ENCODE measurements at regions not wholly inside any gene's neighbourhood (a gene's known extent, or its start where the extent isn't known, plus 50 kb on each side); places are given as distances from the start of the nearest gene placed in this dataset.

DNA sequence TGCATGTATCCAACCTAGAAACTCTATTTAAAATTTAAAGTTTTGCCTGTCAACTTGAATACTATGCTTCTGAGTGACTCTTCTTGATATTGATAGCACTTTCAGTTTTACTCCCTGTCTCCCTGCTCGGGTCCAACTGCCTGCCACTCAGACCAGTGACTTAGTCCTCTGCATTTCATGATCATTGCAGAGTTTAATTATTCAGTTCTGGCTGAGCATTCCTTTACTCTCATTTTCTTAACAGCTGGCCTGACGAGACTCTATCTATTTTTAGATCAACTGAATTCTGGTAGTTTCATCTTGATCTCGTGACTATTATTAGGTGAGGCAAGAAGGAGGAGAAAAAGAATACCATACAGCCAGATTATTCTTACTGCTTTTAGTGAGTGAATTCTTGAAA is 617.4 kb downstream of the SI start (continued):
- TF ChIP-seq, protein P1, sequence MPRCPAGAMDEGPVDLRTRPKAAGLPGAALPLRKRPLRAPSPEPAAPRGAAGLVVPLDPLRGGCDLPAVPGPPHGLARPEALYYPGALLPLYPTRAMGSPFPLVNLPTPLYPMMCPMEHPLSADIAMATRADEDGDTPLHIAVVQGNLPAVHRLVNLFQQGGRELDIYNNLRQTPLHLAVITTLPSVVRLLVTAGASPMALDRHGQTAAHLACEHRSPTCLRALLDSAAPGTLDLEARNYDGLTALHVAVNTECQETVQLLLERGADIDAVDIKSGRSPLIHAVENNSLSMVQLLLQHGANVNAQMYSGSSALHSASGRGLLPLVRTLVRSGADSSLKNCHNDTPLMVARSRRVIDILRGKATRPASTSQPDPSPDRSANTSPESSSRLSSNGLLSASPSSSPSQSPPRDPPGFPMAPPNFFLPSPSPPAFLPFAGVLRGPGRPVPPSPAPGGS (IDR thresholded peaks at IDR 0.05), result no peak
- TF ChIP-seq HOXB5 (CRISPR knock-in tag; IDR thresholded peaks at IDR 0.05), result no peak
- no peak for TF ChIP-seq SMC3 (IDR thresholded peaks at IDR 0.05)

DNA sequence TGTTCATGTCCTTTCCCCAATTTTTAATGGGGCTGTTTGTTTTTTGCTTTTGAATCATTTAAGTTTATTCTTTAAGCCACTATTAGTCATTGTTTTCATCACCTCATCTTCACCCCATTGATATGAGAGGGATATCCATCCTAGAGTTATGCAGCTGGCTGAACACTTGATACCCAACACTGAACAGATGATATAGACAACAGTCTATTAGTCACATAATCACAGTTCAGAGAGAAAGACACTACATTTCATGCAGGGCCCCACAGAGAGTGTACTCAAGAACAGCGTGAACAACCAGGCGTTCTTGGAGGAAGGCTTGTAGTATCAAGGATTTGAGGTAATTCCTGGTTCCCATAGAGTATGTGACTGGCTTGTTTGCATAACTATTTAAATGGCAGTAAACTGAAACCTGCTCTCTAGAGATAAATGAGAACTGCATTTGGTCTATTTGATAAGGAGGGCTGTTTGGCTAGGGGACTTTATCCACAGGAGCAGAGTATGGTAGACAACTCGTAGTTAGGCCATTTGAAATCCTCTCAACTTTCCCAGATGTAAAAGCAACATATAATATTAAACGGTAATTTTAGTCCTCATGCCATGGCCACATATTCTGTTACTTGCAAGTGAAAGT is 618.7 kb downstream of the SI start:
- CTCF ChIA-PET, result no interaction called here
- ATAC-seq (no peak), DNase-seq (ENCODE audit: low read depth in 1 of 2, low spot score in 1 of 2) (no peak), FAIRE-seq (no peak)
- Histone ChIP-seq H3K4me1 (no peaks in the 10 kb centered on the region), H3K9me3 (no peaks in the 10 kb centered on the region), H3K4me2 (no peak overlapping the region), H3K4me3 (no peak overlapping the region), H3K27ac (no peak overlapping the region)
- POLR2A ChIA-PET, result no interaction called here
- no peak for TF ChIP-seq RFX5 (IDR thresholded peaks at IDR 0.05)
- TF ChIP-seq KDM5A (IDR thresholded peaks at IDR 0.05), result no peak
- TF ChIP-seq, protein P2, sequence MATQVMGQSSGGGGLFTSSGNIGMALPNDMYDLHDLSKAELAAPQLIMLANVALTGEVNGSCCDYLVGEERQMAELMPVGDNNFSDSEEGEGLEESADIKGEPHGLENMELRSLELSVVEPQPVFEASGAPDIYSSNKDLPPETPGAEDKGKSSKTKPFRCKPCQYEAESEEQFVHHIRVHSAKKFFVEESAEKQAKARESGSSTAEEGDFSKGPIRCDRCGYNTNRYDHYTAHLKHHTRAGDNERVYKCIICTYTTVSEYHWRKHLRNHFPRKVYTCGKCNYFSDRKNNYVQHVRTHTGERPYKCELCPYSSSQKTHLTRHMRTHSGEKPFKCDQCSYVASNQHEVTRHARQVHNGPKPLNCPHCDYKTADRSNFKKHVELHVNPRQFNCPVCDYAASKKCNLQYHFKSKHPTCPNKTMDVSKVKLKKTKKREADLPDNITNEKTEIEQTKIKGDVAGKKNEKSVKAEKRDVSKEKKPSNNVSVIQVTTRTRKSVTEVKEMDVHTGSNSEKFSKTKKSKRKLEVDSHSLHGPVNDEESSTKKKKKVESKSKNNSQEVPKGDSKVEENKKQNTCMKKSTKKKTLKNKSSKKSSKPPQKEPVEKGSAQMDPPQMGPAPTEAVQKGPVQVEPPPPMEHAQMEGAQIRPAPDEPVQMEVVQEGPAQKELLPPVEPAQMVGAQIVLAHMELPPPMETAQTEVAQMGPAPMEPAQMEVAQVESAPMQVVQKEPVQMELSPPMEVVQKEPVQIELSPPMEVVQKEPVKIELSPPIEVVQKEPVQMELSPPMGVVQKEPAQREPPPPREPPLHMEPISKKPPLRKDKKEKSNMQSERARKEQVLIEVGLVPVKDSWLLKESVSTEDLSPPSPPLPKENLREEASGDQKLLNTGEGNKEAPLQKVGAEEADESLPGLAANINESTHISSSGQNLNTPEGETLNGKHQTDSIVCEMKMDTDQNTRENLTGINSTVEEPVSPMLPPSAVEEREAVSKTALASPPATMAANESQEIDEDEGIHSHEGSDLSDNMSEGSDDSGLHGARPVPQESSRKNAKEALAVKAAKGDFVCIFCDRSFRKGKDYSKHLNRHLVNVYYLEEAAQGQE (IDR thresholded peaks at IDR 0.05), result no peak
- no peak for TF ChIP-seq NR3C1 (IDR thresholded peaks at IDR 0.05)
- no peak for TF ChIP-seq JUNB (IDR thresholded peaks at IDR 0.05)
- no peak for TF ChIP-seq HOXB5 (CRISPR knock-in tag; IDR thresholded peaks at IDR 0.05)
- TF ChIP-seq, protein P3, sequence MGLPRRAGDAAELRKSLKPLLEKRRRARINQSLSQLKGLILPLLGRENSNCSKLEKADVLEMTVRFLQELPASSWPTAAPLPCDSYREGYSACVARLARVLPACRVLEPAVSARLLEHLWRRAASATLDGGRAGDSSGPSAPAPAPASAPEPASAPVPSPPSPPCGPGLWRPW (IDR thresholded peaks at IDR 0.05), result no peak
- no peak for TF ChIP-seq MAZ (IDR thresholded peaks at IDR 0.05; ENCODE audit: borderline replicate concordance, low read depth, low read length)
- TF ChIP-seq CBX8 (IDR thresholded peaks at IDR 0.05), result no peak
- no peak for TF ChIP-seq CBX2 (IDR thresholded peaks at IDR 0.05; ENCODE audit: borderline replicate concordance, low read depth)
- TF ChIP-seq, protein P4, sequence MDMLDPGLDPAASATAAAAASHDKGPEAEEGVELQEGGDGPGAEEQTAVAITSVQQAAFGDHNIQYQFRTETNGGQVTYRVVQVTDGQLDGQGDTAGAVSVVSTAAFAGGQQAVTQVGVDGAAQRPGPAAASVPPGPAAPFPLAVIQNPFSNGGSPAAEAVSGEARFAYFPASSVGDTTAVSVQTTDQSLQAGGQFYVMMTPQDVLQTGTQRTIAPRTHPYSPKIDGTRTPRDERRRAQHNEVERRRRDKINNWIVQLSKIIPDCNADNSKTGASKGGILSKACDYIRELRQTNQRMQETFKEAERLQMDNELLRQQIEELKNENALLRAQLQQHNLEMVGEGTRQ (IDR thresholded peaks at IDR 0.05), result no peak
- no peak for TF ChIP-seq GATA3 (IDR thresholded peaks at IDR 0.05; ENCODE audit: borderline replicate concordance)
- no peak for TF ChIP-seq HOXA7 (CRISPR knock-in tag; IDR thresholded peaks at IDR 0.05)
- WGBS (ENCODE audit: missing lambda C conversion rate), result 68% methylated on average over 4 of the region's 4 CpGs

DNA sequence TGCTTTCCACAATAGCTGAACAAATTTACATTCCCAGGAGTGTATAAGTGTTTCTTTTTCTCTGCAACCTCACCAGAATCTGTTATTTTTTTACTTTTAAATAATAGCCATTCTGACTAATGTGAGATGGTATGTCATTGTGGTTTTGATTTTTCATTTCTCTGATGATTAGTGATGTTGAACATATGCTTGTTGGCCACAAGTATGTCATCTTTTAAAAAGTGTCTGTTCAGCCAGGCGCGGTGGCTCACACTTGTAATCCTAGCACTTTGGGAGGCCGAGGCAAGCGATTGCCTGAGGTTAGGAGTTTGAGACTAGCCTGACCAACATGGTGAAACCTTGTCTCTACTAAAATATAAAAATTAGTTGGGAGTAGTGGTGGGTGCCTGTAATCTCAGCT is 619.3 kb downstream of the SI start:
- FAIRE-seq, result no peak
- Histone ChIP-seq H3K27ac (no peak overlapping the region), H3K4me3 (no peak overlapping the region), H3K9me3 (no peaks in the 10 kb centered on the region), H3K4me2 (no peak overlapping the region), H3K4me1 (no peaks in the 10 kb centered on the region)
- ChIA-PET POLR2A (no interaction called here), CTCF (no interaction called here)
- no peak for DNase-seq (ENCODE audit: low read depth in 1 of 2, low spot score in 1 of 2)
- no peak for ATAC-seq
- WGBS (ENCODE audit: missing lambda C conversion rate), result 89% methylated on average over 4 of the region's 4 CpGs
- TF ChIP-seq SREBF2 (IDR thresholded peaks at IDR 0.05) (no peak), CEBPB (IDR thresholded peaks at IDR 0.05) (no peak), JUN (IDR thresholded peaks at IDR 0.05) (no peak), KDM1A (IDR thresholded peaks at IDR 0.05; ENCODE audit: low read depth) (no peak), FOSL2 (IDR thresholded peaks at IDR 0.05) (no peak), FOSL2 (CRISPR knock-in tag; IDR thresholded peaks at IDR 0.05) (no peak), ZNF302 (CRISPR knock-in tag; IDR thresholded peaks at IDR 0.05) (no peak), KDM5A (IDR thresholded peaks at IDR 0.05) (no peak), RARB (CRISPR knock-in tag; IDR thresholded peaks at IDR 0.05) (no peak), RNF2 (IDR thresholded peaks at IDR 0.05; ENCODE audit: borderline replicate concordance, low read depth) (no peak), FOXS1 (CRISPR knock-in tag; IDR thresholded peaks at IDR 0.05) (no peak), RFX5 (IDR thresholded peaks at IDR 0.05) (no peak), EHF (CRISPR knock-in tag; IDR thresholded peaks at IDR 0.05) (no peak), HDAC2 (IDR thresholded peaks at IDR 0.05) (no peak), MYC (IDR thresholded peaks at IDR 0.05; ENCODE audit: borderline replicate concordance, low read length) (no peak), JUNB (IDR thresholded peaks at IDR 0.05) (no peak), CHD4 (IDR thresholded peaks at IDR 0.05; ENCODE audit: borderline replicate concordance) (no peak), RAD21 (conservative IDR thresholded peaks at IDR 0.05 in 1 of 2, IDR thresholded peaks at IDR 0.05 in 1 of 2) (no peak), POLR2A (IDR thresholded peaks at IDR 0.05; ENCODE audit: low read length) (no peak)
- TF ChIP-seq, protein P3 (IDR thresholded peaks at IDR 0.05), result no peak
- TF ChIP-seq, protein P5, sequence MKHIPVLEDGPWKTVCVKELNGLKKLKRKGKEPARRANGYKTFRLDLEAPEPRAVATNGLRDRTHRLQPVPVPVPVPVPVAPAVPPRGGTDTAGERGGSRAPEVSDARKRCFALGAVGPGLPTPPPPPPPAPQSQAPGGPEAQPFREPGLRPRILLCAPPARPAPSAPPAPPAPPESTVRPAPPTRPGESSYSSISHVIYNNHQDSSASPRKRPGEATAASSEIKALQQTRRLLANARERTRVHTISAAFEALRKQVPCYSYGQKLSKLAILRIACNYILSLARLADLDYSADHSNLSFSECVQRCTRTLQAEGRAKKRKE (CRISPR knock-in tag; IDR thresholded peaks at IDR 0.05; ENCODE audit: low read depth), result no peak

All from A549 (cell line).